Mesodermal cell (in vitro differentiated cells): ENCODE measurements at regions not wholly inside any gene's neighbourhood (a gene's known extent, or its start where the extent isn't known, plus 50 kb on each side); places are given as distances from the start of the nearest gene placed in this dataset.
"Not testable (repeated sequence)": the region's sequence is repeated elsewhere in the genome, so short reads cannot be mapped to it uniquely, and the experiment has no call there.

ENCODE experiments used
- H3K27ac ChIP-seq: 2 replicates; pipeline ENCODE4 v1.7.0; 2013; ENCODE audit warnings: mild to moderate bottlenecking, low read depth, low read length, moderate library complexity; ENCODE audit not compliant: severe bottlenecking
- H3K36me3 ChIP-seq: 2 replicates; pipeline ENCODE4 v1.7.1; 2013; ENCODE audit warnings: mild to moderate bottlenecking, low read length, moderate library complexity; ENCODE audit not compliant: control insufficient read depth, insufficient read depth
- H3K4me1 ChIP-seq: one replicate; pipeline ENCODE4 v1.7.1; 2013; ENCODE audit warnings: mild to moderate bottlenecking, low read length; ENCODE audit not compliant: insufficient read depth, control insufficient read depth, poor library complexity, severe bottlenecking
- H3K4me3 ChIP-seq: 2 replicates; pipeline ENCODE4 v1.7.0; 2013; ENCODE audit warnings: low read length, control low read depth, mild to moderate bottlenecking; ENCODE audit not compliant: insufficient read depth, poor library complexity, severe bottlenecking; ENCODE audit errors: extremely low read depth
- H3K9me3 ChIP-seq: 2 replicates; pipeline ENCODE4 v1.7.1; 2013; ENCODE audit warnings: mild to moderate bottlenecking, low read length, moderate library complexity; ENCODE audit not compliant: control insufficient read depth
- WGBS, 2 experiments: methylation state at CpG; one replicate each; pipeline ENCODE4 v1.1.5; 2013; ENCODE audit warnings: missing lambda C conversion rate in 2 of 2; ENCODE audit not compliant: insufficient coverage in 2 of 2; 5-methylcytosine and 5-hydroxymethylcytosine counted together

GRCh38 chrX:128653524-128654060 is 601.4 kb upstream of the ACTRT1 start:
- no peaks in the 10 kb centered on the region for H3K9me3 ChIP-seq
- H3K27ac ChIP-seq, result no peak overlapping the region
- H3K4me1 ChIP-seq, result peaks cover 5% of the 10 kb centered on the region
- no peaks in the 10 kb centered on the region for H3K36me3 ChIP-seq
- H3K4me3 ChIP-seq, result no peak overlapping the region
- 0% methylated on average over 1 of the region's 6 CpGs; no CpG with 5 or more reads in 1 of the 2 experiments for WGBS, 2 experiments

GRCh38 chrX:128650326-128650725 is 598.1 kb upstream of the ACTRT1 start:
- Histone ChIP-seq H3K27ac (no peak overlapping the region), H3K36me3 (no peaks in the 10 kb centered on the region), H3K9me3 (no peaks in the 10 kb centered on the region), H3K4me3 (no peak overlapping the region), H3K4me1 (peaks cover 5% of the 10 kb centered on the region)
- WGBS, 2 experiments, result no CpG with 5 or more reads among the region's 1 CpG

GRCh38 chrX:128634754-128635153 is 582.6 kb upstream of the ACTRT1 start:
- Histone ChIP-seq H3K4me1 (no peaks in the 10 kb centered on the region), H3K4me3 (no peak overlapping the region), H3K36me3 (no peaks in the 10 kb centered on the region), H3K27ac (no peak overlapping the region), H3K9me3 (no peaks in the 10 kb centered on the region)
- WGBS, 2 experiments, result no CpG with 5 or more reads among the region's 1 CpG

- Histone ChIP-seq H3K27ac (no peak overlapping the region), H3K9me3 (no peaks in the 10 kb centered on the region), H3K4me1 (no peaks in the 10 kb centered on the region), H3K36me3 (no peaks in the 10 kb centered on the region), H3K4me3 (no peak overlapping the region)
- WGBS, 2 experiments, result no CpG with 5 or more reads among the region's 1 CpG
Observed at GRCh38 chrX:128623361-128623760, 571.2 kb upstream of the ACTRT1 start.

GRCh38 chrX:128622296-128622695 is 570.1 kb upstream of the ACTRT1 start:
- WGBS, 2 experiments, result 60% methylated on average over 1 of the region's 2 CpGs; no CpG with 5 or more reads in 1 of the 2 experiments
- Histone ChIP-seq H3K4me1 (no peaks in the 10 kb centered on the region), H3K36me3 (no peaks in the 10 kb centered on the region), H3K9me3 (no peaks in the 10 kb centered on the region), H3K27ac (no peak overlapping the region), H3K4me3 (no peak overlapping the region)

GRCh38 chrX:128619490-128619889 is 567.3 kb upstream of the ACTRT1 start:
- Histone ChIP-seq H3K9me3 (no peaks in the 10 kb centered on the region), H3K4me1 (no peaks in the 10 kb centered on the region), H3K4me3 (no peak overlapping the region), H3K27ac (no peak overlapping the region), H3K36me3 (no peaks in the 10 kb centered on the region)
- WGBS, 2 experiments, result no CpG with 5 or more reads among the region's 3 CpGs

GRCh38 chrX:128616933-128617332 is 564.7 kb upstream of the ACTRT1 start:
- H3K36me3 ChIP-seq, result no peaks in the 10 kb centered on the region
- no peaks in the 10 kb centered on the region for H3K9me3 ChIP-seq
- H3K4me3 ChIP-seq, result no peak overlapping the region
- no peaks in the 10 kb centered on the region for H3K4me1 ChIP-seq
- WGBS, 2 experiments, result no CpG with 5 or more reads among the region's 1 CpG
- H3K27ac ChIP-seq, result no peak overlapping the region

GRCh38 chrX:128606817-128607216 is 554.6 kb upstream of the ACTRT1 start:
- H3K36me3 ChIP-seq, H3K4me3 ChIP-seq, H3K27ac ChIP-seq, H3K4me1 ChIP-seq, H3K9me3 ChIP-seq: not testable (repeated sequence)
- WGBS, 2 experiments, result no CpG with 5 or more reads among the region's 16 CpGs

GRCh38 chrX:128606357-128606756 is 554.2 kb upstream of the ACTRT1 start:
- WGBS, 2 experiments, result 93% methylated on average over 16 of the region's 31 CpGs; no CpG with 5 or more reads in 1 of the 2 experiments
- not testable (repeated sequence) for H3K27ac ChIP-seq, H3K9me3 ChIP-seq, H3K4me1 ChIP-seq, H3K4me3 ChIP-seq, H3K36me3 ChIP-seq

- Histone ChIP-seq H3K36me3 (no peaks in the 10 kb centered on the region), H3K9me3 (no peaks in the 10 kb centered on the region), H3K4me1 (no peaks in the 10 kb centered on the region), H3K4me3 (no peak overlapping the region), H3K27ac (no peak overlapping the region)
- WGBS, 2 experiments, result no CpG with 5 or more reads among the region's 2 CpGs
Observed at GRCh38 chrX:128601706-128602105, 549.5 kb upstream of the ACTRT1 start.

- WGBS, 2 experiments, result no CpG with 5 or more reads among the region's 1 CpG
- no peaks in the 10 kb centered on the region for H3K9me3 ChIP-seq
- no peak overlapping the region for H3K27ac ChIP-seq
- no peaks in the 10 kb centered on the region for H3K4me1 ChIP-seq
- no peak overlapping the region for H3K4me3 ChIP-seq
- no peaks in the 10 kb centered on the region for H3K36me3 ChIP-seq
Observed at GRCh38 chrX:128599632-128600031, 547.4 kb upstream of the ACTRT1 start.
